ENCODE measurements at regions not wholly inside any gene's neighbourhood (a gene's known extent, or its start where the extent isn't known, plus 50 kb on each side); places are given as distances from the start of the nearest gene placed in this dataset.

DNA sequence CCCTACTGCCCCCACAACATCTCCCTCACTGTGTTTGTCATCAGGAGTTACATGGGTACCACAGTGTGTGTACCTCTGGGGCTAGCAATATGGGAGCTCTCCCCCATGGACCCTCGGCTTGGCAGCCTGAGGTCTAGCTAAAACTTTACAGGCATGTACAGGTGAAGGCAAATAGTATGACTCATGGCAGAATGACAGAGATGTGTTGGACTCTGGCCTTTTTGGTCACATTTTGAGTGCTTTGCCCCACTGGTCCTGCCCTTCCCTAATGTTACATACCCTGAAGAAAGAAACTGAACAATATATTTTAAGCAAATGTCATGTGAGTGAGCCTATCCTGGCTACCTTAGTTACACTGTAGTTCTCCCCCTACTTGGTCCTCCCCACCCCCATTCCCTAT, 124.0 kb downstream of the NGF start:
- Mint-ChIP-seq H3K9me3 (no peaks in the 10 kb centered on the region), H3K36me3 (ENCODE audit: low read depth) (no peaks in the 10 kb centered on the region), H3K27me3 (peaks cover 20% of the 10 kb centered on the region), H3K4me1 (ENCODE audit: low read depth) (no peaks in the 10 kb centered on the region), H3K4me3 (no peak overlapping the region), H3K27ac (no peak overlapping the region)
- H3K27me3 ChIP-seq (ENCODE audit: control insufficient read depth in 1 of 2, insufficient read depth in 2 of 2, low read length in 2 of 2), result no peaks in the 10 kb centered on the region
- TF ChIP-seq, protein P1, sequence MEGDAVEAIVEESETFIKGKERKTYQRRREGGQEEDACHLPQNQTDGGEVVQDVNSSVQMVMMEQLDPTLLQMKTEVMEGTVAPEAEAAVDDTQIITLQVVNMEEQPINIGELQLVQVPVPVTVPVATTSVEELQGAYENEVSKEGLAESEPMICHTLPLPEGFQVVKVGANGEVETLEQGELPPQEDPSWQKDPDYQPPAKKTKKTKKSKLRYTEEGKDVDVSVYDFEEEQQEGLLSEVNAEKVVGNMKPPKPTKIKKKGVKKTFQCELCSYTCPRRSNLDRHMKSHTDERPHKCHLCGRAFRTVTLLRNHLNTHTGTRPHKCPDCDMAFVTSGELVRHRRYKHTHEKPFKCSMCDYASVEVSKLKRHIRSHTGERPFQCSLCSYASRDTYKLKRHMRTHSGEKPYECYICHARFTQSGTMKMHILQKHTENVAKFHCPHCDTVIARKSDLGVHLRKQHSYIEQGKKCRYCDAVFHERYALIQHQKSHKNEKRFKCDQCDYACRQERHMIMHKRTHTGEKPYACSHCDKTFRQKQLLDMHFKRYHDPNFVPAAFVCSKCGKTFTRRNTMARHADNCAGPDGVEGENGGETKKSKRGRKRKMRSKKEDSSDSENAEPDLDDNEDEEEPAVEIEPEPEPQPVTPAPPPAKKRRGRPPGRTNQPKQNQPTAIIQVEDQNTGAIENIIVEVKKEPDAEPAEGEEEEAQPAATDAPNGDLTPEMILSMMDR (IDR thresholded peaks at IDR 0.05), result no peak
- peaks cover 0 to 3% of the 10 kb centered on the region in 2 experiments for H3K9me3 ChIP-seq (ENCODE audit: control insufficient read depth in 1 of 2, insufficient read depth in 1 of 2, low read length in 2 of 2)
- H3K36me3 ChIP-seq (ENCODE audit: insufficient read depth, low read length), result no peaks in the 10 kb centered on the region
- no peaks in the 10 kb centered on the region for H3K4me1 ChIP-seq (ENCODE audit: insufficient read depth, low read length)
- ATAC-seq (ENCODE audit: poor library complexity) (no peak), DNase-seq (no peak)
- ChIA-PET POLR2A (no interaction called here), CTCF (no interaction called here)
- no peak overlapping the region for H3K27ac ChIP-seq (ENCODE audit: low read depth in 1 of 2, low read length in 2 of 2)
- intact Hi-C loops (cut with DNase I, micrococcal nuclease), result no loop called here
- H3K4me3 ChIP-seq (ENCODE audit: low read length), result no peak overlapping the region

DNA sequence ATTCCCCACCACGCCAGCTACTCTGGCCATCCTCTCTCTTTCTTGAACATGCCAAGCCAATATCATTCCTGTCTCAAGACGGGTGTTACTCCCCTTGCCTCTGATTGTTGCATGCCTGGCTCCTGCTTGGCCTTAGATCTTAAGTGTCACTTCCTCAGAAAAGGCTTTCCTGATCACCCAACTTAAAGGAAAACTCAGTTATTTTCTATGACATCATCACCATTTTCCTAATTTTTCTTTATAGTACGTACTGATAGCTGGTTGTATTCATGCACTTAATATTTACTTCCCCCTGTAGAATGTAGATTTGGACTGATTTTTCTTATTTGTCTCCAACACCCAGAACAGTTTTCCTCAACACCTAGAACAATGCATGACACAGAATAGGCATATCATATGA, 123.8 kb upstream of the TSPAN2 start:
- Mint-ChIP-seq H3K9me3 (no peaks in the 10 kb centered on the region), H3K36me3 (ENCODE audit: low read depth) (no peaks in the 10 kb centered on the region), H3K4me1 (ENCODE audit: low read depth) (no peaks in the 10 kb centered on the region), H3K27ac (no peak overlapping the region), H3K4me3 (no peak overlapping the region), H3K27me3 (peaks cover 20% of the 10 kb centered on the region)
- POLR2A ChIA-PET, result no interaction called here
- no peaks in the 10 kb centered on the region for H3K36me3 ChIP-seq (ENCODE audit: insufficient read depth, low read length)
- TF ChIP-seq, protein P1 (IDR thresholded peaks at IDR 0.05), result no peak
- no peaks in the 10 kb centered on the region for H3K27me3 ChIP-seq (ENCODE audit: control insufficient read depth in 1 of 2, insufficient read depth in 2 of 2, low read length in 2 of 2)
- CTCF ChIA-PET, result no interaction called here
- H3K9me3 ChIP-seq (ENCODE audit: control insufficient read depth in 1 of 2, insufficient read depth in 1 of 2, low read length in 2 of 2), result peaks cover 0 to 3% of the 10 kb centered on the region in 2 experiments
- H3K4me3 ChIP-seq (ENCODE audit: low read length), result no peak overlapping the region
- no peak overlapping the region for H3K27ac ChIP-seq (ENCODE audit: low read depth in 1 of 2, low read length in 2 of 2)
- H3K4me1 ChIP-seq (ENCODE audit: insufficient read depth, low read length), result no peaks in the 10 kb centered on the region
- DNase-seq, result no peak
- intact Hi-C loops (cut with DNase I, micrococcal nuclease), result no loop called here
- ATAC-seq (ENCODE audit: poor library complexity), result no peak

DNA sequence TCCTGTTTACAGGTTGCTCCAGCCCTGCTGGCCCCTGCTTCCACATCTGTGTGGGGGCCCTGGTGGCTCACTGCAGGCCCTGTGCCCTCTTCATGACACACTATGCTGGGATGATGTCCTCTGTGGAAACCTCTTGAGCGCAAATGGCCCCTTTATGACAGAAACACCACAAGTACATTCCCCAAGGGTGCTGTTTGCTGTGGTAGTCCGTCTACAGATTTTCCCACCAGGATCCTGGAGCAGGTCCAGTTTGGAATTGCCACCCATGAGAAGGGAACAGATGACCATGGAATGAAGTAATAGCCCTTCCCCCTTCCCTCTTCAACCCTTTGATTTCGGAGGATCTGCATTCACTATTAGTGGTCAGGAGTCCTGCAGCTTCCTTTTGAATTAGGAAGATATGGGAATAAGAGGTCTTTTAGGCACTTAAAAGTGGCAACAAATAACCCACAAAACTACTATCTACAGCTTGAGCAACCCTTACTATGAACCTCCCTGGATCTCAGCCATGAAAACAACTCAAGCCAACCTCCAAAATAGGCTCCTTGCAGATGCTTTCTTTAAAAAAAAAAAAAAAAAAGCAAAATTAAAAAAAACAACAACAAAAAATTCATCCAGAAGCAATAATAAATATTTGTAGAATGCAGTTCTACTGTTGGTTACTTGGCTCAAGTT, 121.9 kb upstream of the TSPAN2 start:
- POLR2A ChIA-PET, result no interaction called here
- TF ChIP-seq, protein P1 (IDR thresholded peaks at IDR 0.05), result no peak
- Mint-ChIP-seq H3K27ac (no peak overlapping the region), H3K36me3 (ENCODE audit: low read depth) (no peaks in the 10 kb centered on the region), H3K4me1 (ENCODE audit: low read depth) (no peaks in the 10 kb centered on the region), H3K27me3 (peaks cover 17% of the 10 kb centered on the region), H3K4me3 (no peak overlapping the region), H3K9me3 (no peaks in the 10 kb centered on the region)
- Histone ChIP-seq H3K36me3 (ENCODE audit: insufficient read depth, low read length) (no peaks in the 10 kb centered on the region), H3K27ac (ENCODE audit: low read depth in 1 of 2, low read length in 2 of 2) (no peak overlapping the region), H3K4me3 (ENCODE audit: low read length) (no peak overlapping the region), H3K27me3 (ENCODE audit: control insufficient read depth in 1 of 2, insufficient read depth in 2 of 2, low read length in 2 of 2) (no peaks in the 10 kb centered on the region), H3K4me1 (ENCODE audit: insufficient read depth, low read length) (no peaks in the 10 kb centered on the region), H3K9me3 (ENCODE audit: control insufficient read depth in 1 of 2, insufficient read depth in 1 of 2, low read length in 2 of 2) (peaks cover 0 to 3% of the 10 kb centered on the region in 2 experiments)
- ATAC-seq (ENCODE audit: poor library complexity), result no peak
- CTCF ChIA-PET, result no interaction called here
- intact Hi-C loops (cut with DNase I, micrococcal nuclease), result no loop called here
- no peak for DNase-seq

All from CD4-positive, alpha-beta T cell (primary cell).